ENCODE measurements at regions not wholly inside any gene's neighbourhood (a gene's known extent, or its start where the extent isn't known, plus 50 kb on each side); places are given as distances from the start of the nearest gene placed in this dataset.

DNA sequence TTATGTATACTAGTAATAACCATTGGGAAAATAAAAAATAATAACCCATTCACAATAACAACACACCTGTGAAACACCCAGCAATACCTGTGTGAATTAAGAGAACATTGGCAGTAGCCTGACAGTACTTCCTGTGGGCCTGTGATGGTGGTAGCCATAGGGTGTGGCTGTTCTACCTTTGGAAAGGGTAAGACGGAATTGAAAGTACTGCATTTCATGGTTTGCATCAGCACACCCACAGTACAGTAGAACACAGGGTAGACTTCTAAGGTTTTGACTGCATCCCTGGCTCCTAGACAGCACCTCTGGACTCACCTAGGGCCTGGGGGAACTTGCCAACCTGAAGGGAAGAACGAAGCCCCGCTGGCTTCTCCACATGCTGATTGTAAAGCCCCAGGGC, 279.8 kb downstream of the HTR1B start:
- 93% methylated on average over 3 of the region's 3 CpGs for WGBS
- no peak overlapping the region for H3K4me3 ChIP-seq (ENCODE audit: low read depth, low read length)
- H3K36me3 ChIP-seq (ENCODE audit: insufficient read depth) = no peaks in the 10 kb centered on the region
- no peak overlapping the region for H3K27ac ChIP-seq (ENCODE audit: low read depth)
- DNase-seq (ENCODE audit: extremely low spot score) = no peak
- no peaks in the 10 kb centered on the region for H3K4me1 ChIP-seq (ENCODE audit: insufficient read depth)

- Histone ChIP-seq H3K4me1 (ENCODE audit: insufficient read depth) (no peaks in the 10 kb centered on the region), H3K4me3 (ENCODE audit: low read depth, low read length) (no peak overlapping the region), H3K36me3 (ENCODE audit: insufficient read depth) (no peaks in the 10 kb centered on the region), H3K27ac (ENCODE audit: low read depth) (no peak overlapping the region)
- DNase-seq (ENCODE audit: extremely low spot score) = no peak
- 84% methylated on average over 3 of the region's 3 CpGs for WGBS
Measured at GRCh38 chr6:77181749-77182148, 281.5 kb downstream of the HTR1B start.

DNA sequence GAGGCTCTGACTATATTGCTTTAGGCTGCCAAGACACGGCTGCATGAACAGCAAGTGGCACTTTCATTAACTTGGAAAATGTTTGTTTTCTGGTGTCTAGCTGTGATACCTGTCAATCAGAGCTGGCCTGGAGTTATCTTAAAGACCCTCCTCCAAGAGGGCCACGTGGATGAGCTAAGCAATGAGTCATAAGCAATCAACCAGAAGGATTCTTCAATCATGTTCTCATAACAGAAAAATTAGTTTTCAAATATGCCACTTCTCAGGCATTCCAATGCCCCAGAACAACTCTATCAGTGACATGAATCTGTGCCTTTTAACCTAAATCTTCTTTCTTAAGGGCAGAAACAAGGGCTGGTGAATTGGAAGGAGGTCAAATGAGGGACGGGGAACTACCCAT, 283.0 kb downstream of the HTR1B start:
- Histone ChIP-seq H3K27ac (ENCODE audit: low read depth) (no peak overlapping the region), H3K4me1 (ENCODE audit: insufficient read depth) (no peaks in the 10 kb centered on the region), H3K4me3 (ENCODE audit: low read depth, low read length) (no peak overlapping the region), H3K36me3 (ENCODE audit: insufficient read depth) (no peaks in the 10 kb centered on the region)
- DNase-seq (ENCODE audit: extremely low spot score) = no peak
- WGBS = 64% methylated on average over 3 of the region's 3 CpGs

DNA sequence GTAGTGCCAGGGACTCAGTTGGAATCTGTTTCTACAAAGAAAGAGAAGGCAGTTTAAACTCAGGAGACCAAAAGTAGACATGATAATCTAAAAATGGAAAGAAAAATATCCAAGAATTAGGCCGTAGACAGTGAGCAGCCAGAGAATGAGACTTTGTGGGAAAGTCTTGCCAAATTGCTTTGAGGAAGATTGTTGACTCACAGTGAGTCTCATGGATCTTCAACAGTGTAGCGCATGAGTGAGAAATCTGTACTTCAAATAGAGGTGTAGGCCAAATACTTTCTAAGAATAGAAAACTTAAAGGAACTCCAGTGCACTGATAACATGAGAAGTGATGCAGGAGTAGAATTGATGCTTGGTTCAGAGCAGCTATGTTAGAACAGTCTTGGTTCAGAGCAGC, 284.5 kb downstream of the HTR1B start:
- H3K36me3 ChIP-seq (ENCODE audit: insufficient read depth) = no peaks in the 10 kb centered on the region
- WGBS = 60% methylated on average over 2 of the region's 2 CpGs
- no peak for DNase-seq (ENCODE audit: extremely low spot score)
- no peak overlapping the region for H3K4me3 ChIP-seq (ENCODE audit: low read depth, low read length)
- no peak overlapping the region for H3K27ac ChIP-seq (ENCODE audit: low read depth)
- no peaks in the 10 kb centered on the region for H3K4me1 ChIP-seq (ENCODE audit: insufficient read depth)

DNA sequence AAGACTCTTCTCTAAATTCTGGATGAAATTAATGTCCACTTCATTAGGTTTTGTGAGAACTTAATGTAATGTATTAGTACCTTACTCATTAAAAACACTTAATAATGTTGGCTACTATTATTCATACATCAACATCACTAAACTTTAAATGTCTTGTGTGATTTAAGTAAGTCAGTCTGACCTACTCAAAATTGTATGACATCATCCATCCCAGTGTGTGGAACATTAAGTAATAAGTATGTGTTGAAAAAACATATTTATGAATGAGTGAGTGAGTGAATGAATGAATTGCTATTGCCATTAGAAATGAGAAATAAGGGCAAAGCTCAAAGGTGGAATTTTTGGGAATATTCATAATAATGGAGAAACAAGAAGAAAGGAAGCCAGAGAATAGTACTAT, 285.8 kb downstream of the HTR1B start:
- Histone ChIP-seq H3K4me1 (ENCODE audit: insufficient read depth) (no peaks in the 10 kb centered on the region), H3K36me3 (ENCODE audit: insufficient read depth) (no peaks in the 10 kb centered on the region), H3K27ac (ENCODE audit: low read depth) (no peak overlapping the region), H3K4me3 (ENCODE audit: low read depth, low read length) (no peak overlapping the region)
- DNase-seq (ENCODE audit: extremely low spot score) = no peak

DNA sequence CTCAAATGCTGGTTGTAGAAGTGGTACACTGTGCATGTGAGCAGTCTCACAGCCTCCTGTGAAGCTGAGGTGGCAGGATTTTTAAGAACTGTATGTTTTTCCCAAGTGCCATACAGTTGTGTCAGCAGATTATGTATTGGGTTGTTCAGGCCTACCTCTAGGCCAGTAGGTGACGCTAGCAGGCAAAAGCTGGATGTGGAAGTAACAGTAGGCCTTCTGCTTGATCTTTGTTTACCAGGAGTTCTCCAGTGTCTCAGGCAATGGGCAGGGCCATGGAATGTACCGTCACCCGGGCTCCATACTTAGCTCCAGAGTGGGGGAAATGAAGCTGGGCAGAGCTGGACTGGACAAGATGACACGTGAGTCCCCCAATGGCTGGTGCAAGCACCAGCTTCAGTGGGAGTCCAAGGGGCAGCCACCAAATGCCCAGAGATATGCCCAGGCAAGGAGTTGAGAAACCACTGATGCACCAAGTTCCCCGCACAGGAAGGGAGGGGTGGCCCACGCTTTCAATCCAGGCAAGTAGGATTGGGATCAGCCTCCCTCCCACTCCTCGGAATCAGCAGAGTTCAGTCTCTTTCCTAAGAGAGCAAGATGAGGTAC, 289.7 kb downstream of the HTR1B start:
- 75% methylated on average over 7 of the region's 7 CpGs for WGBS
- no peaks in the 10 kb centered on the region for H3K4me1 ChIP-seq (ENCODE audit: insufficient read depth)
- no peaks in the 10 kb centered on the region for H3K36me3 ChIP-seq (ENCODE audit: insufficient read depth)
- DNase-seq (ENCODE audit: extremely low spot score) = no peak
- H3K4me3 ChIP-seq (ENCODE audit: low read depth, low read length) = no peak overlapping the region
- H3K27ac ChIP-seq (ENCODE audit: low read depth) = no peak overlapping the region

GRCh38 chr6:77172578-77172977, 290.7 kb downstream of the HTR1B start:
- DNase-seq (ENCODE audit: extremely low spot score) = no peak
- H3K36me3 ChIP-seq (ENCODE audit: insufficient read depth) = no peaks in the 10 kb centered on the region

DNA sequence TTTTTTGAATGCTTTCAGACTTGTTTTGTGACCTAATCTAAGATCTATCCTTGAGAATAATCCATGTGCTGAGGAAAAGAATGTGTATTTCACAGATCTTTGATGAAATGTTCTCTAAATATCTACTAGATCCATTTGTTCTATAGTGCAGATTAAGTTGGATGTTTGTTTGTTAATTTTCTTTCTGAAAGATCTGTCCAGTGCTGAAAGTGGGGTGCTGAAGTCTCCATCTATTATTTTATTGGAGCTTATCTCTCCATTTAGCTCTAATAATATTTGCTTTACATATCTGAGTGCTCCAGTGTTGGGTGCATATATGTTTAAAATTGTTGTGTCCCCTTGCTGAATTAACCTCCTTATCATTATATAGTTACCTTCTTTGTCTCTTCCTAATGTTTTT, 303.6 kb downstream of the HTR1B start:
- DNase-seq (ENCODE audit: extremely low spot score) = no peak
- Histone ChIP-seq H3K4me3 (ENCODE audit: low read depth, low read length) (no peak overlapping the region), H3K4me1 (ENCODE audit: insufficient read depth) (no peaks in the 10 kb centered on the region), H3K36me3 (ENCODE audit: insufficient read depth) (no peaks in the 10 kb centered on the region), H3K27ac (ENCODE audit: low read depth) (no peak overlapping the region)

More at GRCh38 chr6:77172578-77172977, 290.7 kb downstream of the HTR1B start:
- Histone ChIP-seq H3K4me3 (ENCODE audit: low read depth, low read length) (no peak overlapping the region), H3K27ac (ENCODE audit: low read depth) (no peak overlapping the region), H3K4me1 (ENCODE audit: insufficient read depth) (no peaks in the 10 kb centered on the region)
- 91% methylated on average over 6 of the region's 6 CpGs for WGBS

GRCh38 chr6:77151241-77151640, 312.1 kb downstream of the HTR1B start:
- WGBS = 66% methylated on average over 4 of the region's 4 CpGs
- Histone ChIP-seq H3K36me3 (ENCODE audit: insufficient read depth) (peaks cover 2% of the 10 kb centered on the region), H3K4me3 (ENCODE audit: low read depth, low read length) (no peak overlapping the region), H3K4me1 (ENCODE audit: insufficient read depth) (no peaks in the 10 kb centered on the region), H3K27ac (ENCODE audit: low read depth) (no peak overlapping the region)
- no peak for DNase-seq (ENCODE audit: extremely low spot score)

GRCh38 chr6:77150736-77151135, 312.6 kb downstream of the HTR1B start:
- Histone ChIP-seq H3K36me3 (ENCODE audit: insufficient read depth) (peaks cover 2% of the 10 kb centered on the region), H3K27ac (ENCODE audit: low read depth) (no peak overlapping the region), H3K4me3 (ENCODE audit: low read depth, low read length) (no peak overlapping the region), H3K4me1 (ENCODE audit: insufficient read depth) (no peaks in the 10 kb centered on the region)
- no peak for DNase-seq (ENCODE audit: extremely low spot score)

DNA sequence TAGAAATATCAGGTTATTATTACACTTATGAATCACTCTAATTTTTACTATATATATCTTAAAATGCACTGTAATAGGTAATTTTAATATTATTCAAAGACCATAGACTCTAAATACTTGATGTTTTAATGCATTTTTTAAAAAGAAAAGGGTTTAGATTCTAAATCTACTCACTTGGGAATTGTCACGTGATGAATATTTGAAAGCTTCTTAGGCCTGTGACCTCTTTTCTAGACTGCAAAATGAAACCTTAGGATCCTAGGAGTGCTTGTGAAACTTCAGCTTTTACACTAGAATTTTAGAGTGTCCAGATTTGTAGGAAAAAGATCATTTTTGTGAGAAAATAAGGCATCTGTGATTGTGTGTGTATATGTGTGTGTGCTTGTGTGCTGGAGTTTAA, 318.0 kb downstream of the HTR1B start:
- WGBS = 72% methylated on average over 1 of the region's 1 CpG
- H3K27ac ChIP-seq (ENCODE audit: low read depth) = no peak overlapping the region

GRCh38 chr6:77143659-77144447, 319.4 kb downstream of the HTR1B start:
- 84% methylated on average over 5 of the region's 5 CpGs for WGBS
- Histone ChIP-seq H3K4me1 (ENCODE audit: insufficient read depth) (no peaks in the 10 kb centered on the region), H3K27ac (ENCODE audit: low read depth) (no peak overlapping the region), H3K4me3 (ENCODE audit: low read depth, low read length) (no peak overlapping the region), H3K36me3 (ENCODE audit: insufficient read depth) (peaks cover 1% of the 10 kb centered on the region)
- DNase-seq (ENCODE audit: extremely low spot score) = no peak

More for the DNA sequence above, 318.0 kb downstream of the HTR1B start:
- H3K36me3 ChIP-seq (ENCODE audit: insufficient read depth) = peaks cover 1% of the 10 kb centered on the region
- no peak for DNase-seq (ENCODE audit: extremely low spot score)
- H3K4me3 ChIP-seq (ENCODE audit: low read depth, low read length) = no peak overlapping the region
- no peaks in the 10 kb centered on the region for H3K4me1 ChIP-seq (ENCODE audit: insufficient read depth)

DNA sequence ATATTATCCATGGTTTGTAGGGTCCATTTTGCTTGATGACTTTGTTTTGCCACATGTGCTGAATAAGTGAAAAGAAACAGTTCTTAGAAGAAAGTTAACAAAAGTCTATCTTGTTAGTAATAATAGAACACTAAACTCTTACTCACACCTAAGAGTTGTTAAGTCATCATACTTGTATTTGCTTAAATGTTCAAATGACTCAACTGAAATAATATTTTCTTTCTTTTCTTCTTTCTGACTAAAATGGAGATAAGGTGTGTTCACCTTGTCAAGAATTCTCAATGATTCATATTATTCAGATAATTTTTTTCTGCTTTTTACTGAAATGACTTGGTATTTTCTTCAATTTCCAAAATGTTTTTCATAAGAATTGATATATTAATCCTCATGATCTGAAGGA, 327.2 kb downstream of the HTR1B start:
- DNase-seq (ENCODE audit: extremely low spot score) = no peak
- Histone ChIP-seq H3K27ac (ENCODE audit: low read depth) (no peak overlapping the region), H3K4me1 (ENCODE audit: insufficient read depth) (no peaks in the 10 kb centered on the region), H3K4me3 (ENCODE audit: low read depth, low read length) (no peak overlapping the region), H3K36me3 (ENCODE audit: insufficient read depth) (no peaks in the 10 kb centered on the region)

- no peak overlapping the region for H3K4me3 ChIP-seq (ENCODE audit: low read depth, low read length)
- DNase-seq (ENCODE audit: extremely low spot score) = no peak
- WGBS = 83% methylated on average over 5 of the region's 5 CpGs
- no peak overlapping the region for H3K27ac ChIP-seq (ENCODE audit: low read depth)
- no peaks in the 10 kb centered on the region for H3K36me3 ChIP-seq (ENCODE audit: insufficient read depth)
- no peaks in the 10 kb centered on the region for H3K4me1 ChIP-seq (ENCODE audit: insufficient read depth)
Measured at GRCh38 chr6:77133031-77133430, 330.3 kb downstream of the HTR1B start.
